ENCODE measurements at regions not wholly inside any gene's neighbourhood (a gene's known extent, or its start where the extent isn't known, plus 50 kb on each side); places are given as distances from the start of the nearest gene placed in this dataset.

GRCh38 chr1:172914501-172915144 is 136.1 kb downstream of the TNFSF18 start:
- H3K36me3 ChIP-seq (ENCODE audit: control insufficient read depth in 1 of 2, insufficient read depth in 2 of 2, low read length in 2 of 2): peaks cover 0 to 54% of the 10 kb centered on the region in 2 experiments; a peak in 2 of 4 replicates
- no TSS peak for BruUV-seq (replicated peaks)
- H3K9ac ChIP-seq (ENCODE audit: low read length): no peak overlapping the region
- no peak overlapping the region for H2AFZ ChIP-seq (ENCODE audit: low read depth, low read length, poor library complexity, severe bottlenecking)
- H3K4me2 ChIP-seq (ENCODE audit: low read length): no peak overlapping the region
- POLR2A ChIA-PET: no interaction called here
- no peak for ATAC-seq
- H3K27me3 ChIP-seq (ENCODE audit: insufficient read depth, low read length): no peaks in the 10 kb centered on the region
- TF ChIP-seq POLR2A (IDR thresholded peaks at IDR 0.05; ENCODE audit: borderline replicate concordance, extremely low read depth, insufficient read depth, insufficient read length) (no peak), CBX3 (IDR thresholded peaks at IDR 0.05; ENCODE audit: low read depth) (0 out of 2 replicates have a peak, but pooled peaks have one; percentile 11), YY1 (IDR thresholded peaks at IDR 0.05; ENCODE audit: extremely low read depth, insufficient replicate concordance, low read depth, low read length) (no peak)
- CTCF ChIA-PET: no interaction called here
- H3K4me3 ChIP-seq (replicated peaks in 1 of 2; ENCODE audit: low read depth in 1 of 2, low read length in 2 of 2): no peak overlapping the region
- intact Hi-C loops (cut with micrococcal nuclease): no loop called here
- peaks cover 7 to 15% of the 10 kb centered on the region in 2 experiments; a peak in 2 of 4 replicates for H3K9me3 ChIP-seq (ENCODE audit: control insufficient read depth in 1 of 2, insufficient read depth in 1 of 2, low read depth in 1 of 2, low read length in 2 of 2)
- no peaks in the 10 kb centered on the region for H3K9me2 ChIP-seq (ENCODE audit: insufficient read depth)
- no peaks in the 10 kb centered on the region for H4K20me1 ChIP-seq (ENCODE audit: insufficient read depth)
- peaks cover 58 to 80% of the 10 kb centered on the region in 2 experiments for H3K4me1 ChIP-seq (ENCODE audit: control insufficient read depth in 1 of 2, insufficient read depth in 2 of 2, low read length in 2 of 2)
- peak overlapping the region; percentile 95 for H3K27ac ChIP-seq (ENCODE audit: low read depth, low read length)
- peaks cover 68% of the 10 kb centered on the region for H3K79me2 ChIP-seq (ENCODE audit: insufficient read depth, low read length)
- RAD21 ChIA-PET (ENCODE audit: low non-redundant PET in 1 of 2, low total read pairs in 2 of 2, uncharacterized antibody in 2 of 2, unreplicated experiment in 2 of 2): no interaction called here
- DNase-seq (ENCODE audit: low read depth, low spot score): no peak

- no peak overlapping the region for H3K4me3 ChIP-seq (replicated peaks in 1 of 2; ENCODE audit: low read depth in 1 of 2, low read length in 2 of 2)
- ChIA-PET POLR2A (no interaction called here), RAD21 (ENCODE audit: low non-redundant PET in 1 of 2, low total read pairs in 2 of 2, uncharacterized antibody in 2 of 2, unreplicated experiment in 2 of 2) (no interaction called here), CTCF (no interaction called here)
- no peak overlapping the region for H3K4me2 ChIP-seq (ENCODE audit: low read length)
- H2AFZ ChIP-seq (ENCODE audit: low read depth, low read length, poor library complexity, severe bottlenecking): no peak overlapping the region
- no peak for ATAC-seq
- H3K79me2 ChIP-seq (ENCODE audit: insufficient read depth, low read length): peaks cover 73% of the 10 kb centered on the region
- peaks cover 57 to 80% of the 10 kb centered on the region in 2 experiments for H3K4me1 ChIP-seq (ENCODE audit: control insufficient read depth in 1 of 2, insufficient read depth in 2 of 2, low read length in 2 of 2)
- no TSS peak for BruUV-seq (replicated peaks)
- no peaks in the 10 kb centered on the region for H3K27me3 ChIP-seq (ENCODE audit: insufficient read depth, low read length)
- no peak overlapping the region for H3K9ac ChIP-seq (ENCODE audit: low read length)
- no peaks in the 10 kb centered on the region for H4K20me1 ChIP-seq (ENCODE audit: insufficient read depth)
- peaks cover 0 to 58% of the 10 kb centered on the region in 2 experiments; a peak in 2 of 4 replicates for H3K36me3 ChIP-seq (ENCODE audit: control insufficient read depth in 1 of 2, insufficient read depth in 2 of 2, low read length in 2 of 2)
- no peak for DNase-seq (ENCODE audit: low read depth, low spot score)
- peaks cover 7 to 15% of the 10 kb centered on the region in 2 experiments; a peak in 2 of 4 replicates for H3K9me3 ChIP-seq (ENCODE audit: control insufficient read depth in 1 of 2, insufficient read depth in 1 of 2, low read depth in 1 of 2, low read length in 2 of 2)
- no peak for TF ChIP-seq REST (IDR thresholded peaks at IDR 0.05; ENCODE audit: low read depth)
- no peak for TF ChIP-seq TCF7L2 (IDR thresholded peaks at IDR 0.05; ENCODE audit: borderline replicate concordance, extremely low read depth, insufficient read depth, insufficient read length)
- TF ChIP-seq ATF3 (IDR thresholded peaks at IDR 0.05): no peak
- TF ChIP-seq EZH2 (IDR thresholded peaks at IDR 0.05): no peak
- no peak for TF ChIP-seq POLR2AphosphoS5 (IDR thresholded peaks at IDR 0.05; ENCODE audit: low read depth, low read length)
- TF ChIP-seq YY1 (IDR thresholded peaks at IDR 0.05; ENCODE audit: extremely low read depth, insufficient replicate concordance, low read depth, low read length): no peak
- intact Hi-C loops (cut with micrococcal nuclease): no loop called here
- no peaks in the 10 kb centered on the region for H3K9me2 ChIP-seq (ENCODE audit: insufficient read depth)
- H3K27ac ChIP-seq (ENCODE audit: low read depth, low read length): peak overlapping the region; percentile 95
These were observed 135.5 kb downstream of the TNFSF18 start for GRCh38 chr1:172915271-172915670.
